NCI-H460 (cell line): ENCODE measurements at regions not wholly inside any gene's neighbourhood (a gene's known extent, or its start where the extent isn't known, plus 50 kb on each side); places are given as distances from the start of the nearest gene placed in this dataset.
"Not testable (repeated sequence)": the region's sequence is repeated elsewhere in the genome, so short reads cannot be mapped to it uniquely, and the experiment has no call there.

Experiments used
- DNase-seq: peaks from one replicate; pipeline ENCODE4 v3.0.0-alpha.2; 2016; ENCODE audit warnings: low read depth; ENCODE audit errors: extremely low read depth

GRCh38 chr10:108003576-108003975 lies 839.1 kb upstream of the SORCS1 start:
- DNase-seq: no peak

- no peak for DNase-seq
Observed at GRCh38 chr10:108003061-108003460, 838.6 kb upstream of the SORCS1 start.

DNA sequence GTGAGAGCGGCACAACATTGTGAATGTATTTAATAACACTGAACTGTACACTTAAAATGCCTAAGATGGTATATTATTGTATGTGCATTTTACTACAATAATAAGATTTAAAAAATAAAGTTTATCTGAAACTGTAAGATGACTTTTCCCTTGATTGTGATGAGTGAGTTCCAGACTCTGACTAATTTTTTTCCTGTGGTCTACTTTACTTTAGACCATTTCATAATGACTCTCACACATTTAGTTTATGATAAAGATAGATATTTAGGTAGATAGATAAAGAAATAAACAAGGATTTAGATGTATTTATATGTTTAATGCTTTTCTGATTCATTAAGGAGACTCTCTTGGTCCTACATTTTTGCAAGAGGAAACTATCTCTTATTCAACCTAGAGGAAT lies 835.9 kb upstream of the SORCS1 start:
- DNase-seq: no peak

- no peak for DNase-seq
Observed at GRCh38 chr10:107994621-107995270, 830.2 kb upstream of the SORCS1 start.

DNA sequence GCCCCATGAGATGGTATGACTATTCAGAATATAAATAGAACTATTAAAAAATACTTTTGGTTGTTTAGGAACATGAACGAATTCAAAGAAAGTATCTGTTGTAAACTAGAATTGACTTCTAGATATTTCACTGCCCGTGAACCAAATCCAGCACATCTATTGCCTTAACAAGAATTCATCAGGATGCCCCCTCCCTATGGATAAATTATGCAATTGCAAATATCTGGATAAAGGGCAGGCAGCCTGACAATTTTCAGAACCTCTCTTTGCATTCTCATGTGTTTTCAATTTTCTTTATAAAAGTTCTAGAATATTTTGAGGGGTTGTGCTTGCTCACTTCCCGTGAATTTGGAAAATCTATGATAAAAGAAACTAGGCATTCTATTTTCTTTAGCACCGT lies 822.1 kb upstream of the SORCS1 start:
- DNase-seq: no peak

DNA sequence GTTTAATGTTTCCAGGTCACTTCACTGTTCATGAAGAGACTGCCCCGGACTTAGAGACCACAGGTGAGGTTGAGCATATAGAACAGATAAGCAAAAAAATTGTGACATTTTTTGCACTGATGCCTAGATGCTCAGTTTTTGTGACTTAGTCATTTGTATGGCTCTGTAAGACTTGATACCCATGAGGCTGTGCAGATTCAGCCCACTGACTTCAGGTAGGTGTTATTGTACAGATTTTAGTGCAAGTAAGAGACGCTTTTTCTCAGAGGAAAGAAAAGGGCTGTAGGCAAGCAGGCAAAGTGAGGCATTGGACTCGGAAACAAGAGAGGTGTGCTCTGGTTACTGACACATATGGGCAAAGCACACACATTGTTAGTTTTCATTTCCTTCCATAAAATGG lies 820.1 kb upstream of the SORCS1 start:
- DNase-seq: no peak

DNA sequence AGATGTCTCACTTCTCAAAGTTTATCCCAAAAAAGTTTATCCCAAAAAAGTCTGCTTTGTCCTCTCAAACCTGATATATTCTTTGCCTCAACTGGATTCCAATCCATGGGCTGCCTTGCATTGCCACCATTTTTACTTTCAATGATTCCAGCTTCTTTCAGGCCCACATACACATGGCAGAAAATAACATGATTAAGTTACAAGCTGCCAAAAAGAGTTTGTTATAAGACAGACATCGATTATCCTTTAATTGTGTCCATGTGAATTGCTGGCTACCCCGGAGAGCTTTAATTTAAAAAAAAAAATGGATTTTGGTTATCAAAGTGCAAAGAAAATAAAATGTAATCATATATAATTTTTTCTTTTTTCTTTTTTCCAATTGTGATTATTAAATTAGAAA lies 819.6 kb upstream of the SORCS1 start:
- DNase-seq: no peak

DNA sequence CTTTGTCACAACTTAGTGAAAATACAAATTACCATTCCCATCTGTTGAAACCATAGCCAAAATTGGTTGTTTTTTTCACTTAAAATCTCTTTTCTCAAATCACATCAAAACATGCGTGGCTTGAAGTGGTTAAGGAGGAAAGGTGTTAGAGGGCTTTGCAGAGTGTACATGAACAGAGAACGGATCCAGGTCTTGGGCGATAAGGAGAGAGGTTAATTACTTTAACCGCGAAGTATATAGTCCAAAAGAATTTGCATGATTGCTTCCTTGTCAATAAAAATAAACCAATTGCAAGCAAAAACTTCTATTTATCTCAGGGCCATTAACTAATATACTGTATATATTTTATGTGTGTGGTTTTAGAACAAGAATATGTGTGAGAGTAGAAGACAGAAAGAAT lies 813.9 kb upstream of the SORCS1 start:
- DNase-seq: no peak

GRCh38 chr10:107971973-107972372 lies 807.5 kb upstream of the SORCS1 start:
- no peak for DNase-seq

GRCh38 chr10:107971411-107971810 lies 806.9 kb upstream of the SORCS1 start:
- no peak for DNase-seq

DNA sequence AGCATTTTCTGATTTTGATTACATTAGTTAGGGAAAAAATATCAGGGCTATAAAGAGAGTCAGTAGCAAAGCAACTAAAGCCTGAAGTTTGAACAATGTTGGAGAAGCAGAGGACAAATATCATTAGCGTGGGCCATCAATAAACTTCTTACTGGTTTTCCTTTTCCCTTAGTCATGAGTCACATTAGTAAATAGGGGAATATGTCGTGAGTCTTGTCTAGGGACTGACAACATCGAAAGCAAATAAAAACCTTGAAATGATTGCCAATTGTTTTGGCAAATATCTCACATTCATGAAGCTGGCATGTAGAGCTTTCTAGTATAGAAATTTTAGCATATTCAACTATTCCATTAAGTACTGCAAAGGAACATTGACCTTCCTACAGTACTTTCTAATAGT lies 806.0 kb upstream of the SORCS1 start:
- DNase-seq: no peak

- DNase-seq: no peak
Observed at GRCh38 chr10:107969936-107970335, 805.4 kb upstream of the SORCS1 start.

GRCh38 chr10:107966826-107967225 lies 802.3 kb upstream of the SORCS1 start:
- no peak for DNase-seq

DNA sequence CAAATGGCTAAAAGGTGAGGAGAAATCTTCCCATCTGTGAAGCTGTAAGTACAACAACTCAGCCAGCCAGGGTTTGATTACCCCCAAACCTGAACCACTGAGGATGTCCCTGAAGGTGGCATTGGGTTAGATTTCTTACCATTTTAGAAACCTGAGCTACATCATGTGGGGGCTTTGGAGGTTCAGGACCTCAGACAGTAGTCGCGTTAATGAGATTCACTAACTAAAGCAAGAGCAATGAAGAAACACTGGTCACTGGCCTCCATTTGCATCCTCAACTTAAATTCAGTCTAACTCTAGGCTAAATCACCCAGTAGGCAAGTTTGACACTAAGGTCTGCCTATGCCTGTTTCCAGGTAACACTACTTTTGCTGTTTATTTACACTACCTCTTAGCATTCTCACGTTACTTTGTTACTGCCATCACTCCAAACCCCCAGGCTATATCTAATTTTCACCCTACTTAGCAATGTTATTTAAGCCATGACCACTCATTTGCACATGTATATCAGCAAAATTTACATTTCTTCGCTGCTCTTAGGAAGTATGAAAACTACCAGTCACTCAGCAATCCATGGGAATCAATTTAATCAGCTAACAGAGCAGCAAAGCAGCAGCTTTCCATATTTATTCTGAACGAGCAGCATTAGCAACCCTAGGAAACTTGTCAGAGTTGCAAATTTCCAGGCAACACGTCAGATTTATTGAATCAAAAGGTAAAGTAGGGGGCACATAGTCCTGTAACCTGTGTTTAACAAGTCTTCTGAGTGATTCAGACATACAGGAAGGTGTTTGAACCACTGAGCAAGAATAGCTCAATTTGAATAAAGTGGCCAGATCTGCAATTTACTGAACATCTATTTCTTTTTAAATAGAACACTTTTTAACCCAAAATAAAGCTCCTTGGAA lies 788.4 kb upstream of the SORCS1 start:
- DNase-seq: no peak

DNA sequence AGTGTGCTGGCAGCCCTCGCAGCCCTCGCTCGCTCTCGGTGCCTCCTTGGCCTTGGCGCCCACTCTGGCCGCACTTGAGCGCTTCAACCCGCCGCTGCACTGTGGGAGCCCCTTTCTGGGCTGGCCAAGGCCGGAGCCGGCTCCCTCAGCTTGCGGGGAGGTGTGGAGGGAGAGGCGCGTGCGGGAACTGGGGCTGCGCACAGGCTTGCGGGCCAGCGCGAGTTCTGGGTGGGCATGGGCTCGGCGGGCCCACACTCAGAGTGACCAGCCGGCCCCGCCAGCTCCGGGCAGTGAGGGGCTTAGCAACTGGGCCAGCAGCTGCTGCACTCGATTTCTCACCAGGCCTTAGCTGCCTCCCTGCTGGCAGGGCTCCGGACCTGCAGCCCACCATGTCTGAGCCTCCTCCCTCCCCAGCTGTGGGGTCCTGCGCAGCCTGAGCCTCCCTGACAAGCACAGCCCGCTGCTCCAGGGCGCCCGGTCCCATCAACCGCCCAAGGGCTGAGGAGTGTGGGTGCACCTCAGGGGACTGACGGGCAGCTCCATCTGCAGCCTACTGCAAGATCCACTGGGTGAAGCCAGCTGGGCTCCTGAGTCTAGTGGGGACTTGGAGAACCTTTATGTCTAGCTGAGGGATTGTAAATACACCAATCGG lies 786.0 kb upstream of the SORCS1 start:
- not testable (repeated sequence) for DNase-seq

DNA sequence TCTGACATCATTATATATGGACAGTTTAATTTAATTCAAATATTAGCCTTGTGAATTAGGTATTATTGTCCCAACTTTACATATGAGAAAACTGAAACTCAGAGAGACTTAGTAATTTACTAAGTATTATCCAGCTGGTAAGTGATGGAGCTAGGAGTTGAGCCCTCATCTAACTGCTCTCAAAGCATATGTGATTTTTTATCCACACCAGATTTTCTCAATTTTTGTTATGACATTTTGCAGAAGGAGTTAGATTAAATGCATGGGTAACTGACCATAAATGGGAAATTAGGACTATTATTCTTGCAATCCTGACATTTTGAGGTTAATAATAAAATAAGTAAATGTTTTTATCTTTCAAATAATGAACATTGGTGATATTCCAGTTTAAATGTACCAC lies 778.3 kb upstream of the SORCS1 start:
- no peak for DNase-seq

GRCh38 chr10:107933076-107933475 lies 768.6 kb upstream of the SORCS1 start:
- DNase-seq: no peak

- DNase-seq: no peak
Observed at GRCh38 chr10:107931808-107932207, 767.3 kb upstream of the SORCS1 start.

DNA sequence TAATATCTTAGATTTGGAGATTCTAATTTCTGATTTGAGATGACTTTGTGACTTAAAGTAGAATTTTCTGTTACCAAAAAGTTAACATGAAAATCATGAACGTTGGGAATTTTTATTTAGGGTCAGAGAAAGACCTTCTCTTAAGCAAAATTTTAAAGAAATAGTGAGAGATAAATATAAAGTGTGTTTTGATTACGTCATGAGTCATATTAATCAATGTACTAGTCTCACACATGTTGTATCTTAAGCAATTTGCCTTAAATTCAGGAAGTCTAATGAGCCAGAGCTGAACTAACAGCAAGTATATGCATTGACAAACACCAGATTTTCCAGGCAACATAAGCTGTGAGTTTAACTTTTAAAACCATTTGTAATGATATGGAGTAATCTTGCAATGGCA lies 765.5 kb upstream of the SORCS1 start:
- DNase-seq: no peak

GRCh38 chr10:107924458-107924857 lies 760.0 kb upstream of the SORCS1 start:
- no peak for DNase-seq

GRCh38 chr10:107919626-107920235 lies 755.2 kb upstream of the SORCS1 start:
- DNase-seq: no peak
